Fibroblast of lung (primary cell): ENCODE measurements at regions not wholly inside any gene's neighbourhood (a gene's known extent, or its start where the extent isn't known, plus 50 kb on each side); places are given as distances from the start of the nearest gene placed in this dataset.

Source experiments
- DNase-seq, 2 donors: peaks; one replicate each; pipeline versions ENCODE4 v3.0.0 to v3.0.0-alpha.2; 2010; ENCODE audit warnings: low read depth in 2 of 2
- H2AFZ ChIP-seq: 2 replicates; pipeline ENCODE4 v1.5.1; 2012; ENCODE audit warnings: low read length, control low read depth, inconsistent platforms
- H3K27ac ChIP-seq: 2 replicates; pipeline ENCODE4 v1.5.1; 2011; ENCODE audit warnings: low read length, control low read depth; ENCODE audit not compliant: insufficient read depth
- H3K27me3 ChIP-seq: 2 replicates; pipeline ENCODE4 v1.5.1; 2011; ENCODE audit warnings: mild to moderate bottlenecking, low read length; ENCODE audit not compliant: control insufficient read depth, insufficient read depth
- H3K36me3 ChIP-seq: 2 replicates; pipeline ENCODE4 v1.5.1; 2011; ENCODE audit warnings: low read length; ENCODE audit not compliant: control insufficient read depth, insufficient read depth
- H3K4me1 ChIP-seq: 2 replicates; pipeline ENCODE4 v1.5.1; 2011; ENCODE audit warnings: low read length; ENCODE audit not compliant: control insufficient read depth, insufficient read depth; ENCODE audit errors: extremely low read depth
- H3K4me2 ChIP-seq: 2 replicates; pipeline ENCODE4 v1.5.1; 2011; ENCODE audit warnings: low read length, control low read depth; ENCODE audit not compliant: insufficient read depth; ENCODE audit errors: extremely low read depth
- H3K4me3 ChIP-seq, 4 experiments: fragments of 200-600 bp in 1 of 4; sonication (generic) in 1 of 4; replicated peaks in 1 of 4; 2 replicates each; pipeline ENCODE4 v1.5.1; 2011 to 2016; ENCODE audit warnings: low read length in 4 of 4, low read depth in 3 of 4, mild to moderate bottlenecking in 3 of 4, control low read depth in 2 of 4, inconsistent platforms in 1 of 4, mixed read lengths in 1 of 4; ENCODE audit not compliant: insufficient read depth in 1 of 4; ENCODE audit errors: control extremely low read depth in 1 of 4
- H3K79me2 ChIP-seq: 2 replicates; pipeline ENCODE4 v1.5.1; 2012; ENCODE audit warnings: mild to moderate bottlenecking, low read length, inconsistent platforms; ENCODE audit not compliant: control insufficient read depth, insufficient read depth
- H3K9ac ChIP-seq: 2 replicates; pipeline ENCODE4 v1.5.1; 2011; ENCODE audit warnings: mild to moderate bottlenecking, low read length, control low read depth; ENCODE audit not compliant: insufficient read depth
- H3K9me3 ChIP-seq: 2 replicates; pipeline ENCODE4 v1.5.1; 2012; ENCODE audit warnings: low read depth, low read length; ENCODE audit not compliant: control insufficient read depth, insufficient read depth
- H4K20me1 ChIP-seq: 2 replicates; pipeline ENCODE4 v1.5.1; 2011; ENCODE audit warnings: low read length; ENCODE audit not compliant: control insufficient read depth, insufficient read depth; ENCODE audit errors: extremely low read depth
- EZH2 ChIP-seq: IDR thresholded peaks from 2 replicates; pipeline ENCODE4 v1.5.1; 2012; ENCODE audit warnings: low read length, control low read depth, mild to moderate bottlenecking; ENCODE audit errors: missing control alignments
- TF ChIP-seq, protein P1 (sequence below), 2 donors: IDR thresholded peaks in 1 of 2; conservative IDR thresholded peaks in 1 of 2; 1 replicate in 1 of 2; 2 replicates in 1 of 2; pipeline ENCODE4 v1.5.1; 2011 to 2012; ENCODE audit warnings: low read length in 2 of 2, control low read depth in 1 of 2, inconsistent platforms in 1 of 2, low read depth in 1 of 2, mild to moderate bottlenecking in 1 of 2

DNA sequence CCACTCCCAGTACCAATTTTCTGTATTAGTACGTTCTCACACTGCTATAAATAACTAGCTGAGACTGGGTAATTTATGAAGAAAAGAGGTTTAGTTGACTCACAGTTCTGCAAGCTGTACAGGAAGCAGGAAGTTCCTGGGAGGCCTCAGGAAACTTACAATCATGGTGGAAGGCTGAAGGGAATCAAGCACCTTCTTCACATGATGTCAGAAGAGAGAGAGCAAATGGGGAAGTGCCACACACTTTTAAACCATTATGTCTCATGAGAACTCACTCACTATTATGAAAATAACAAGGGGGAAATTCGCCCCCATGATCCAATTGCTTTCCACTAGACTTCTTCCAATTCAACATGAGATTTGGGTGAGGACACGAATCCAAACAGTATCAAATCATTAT, 271.4 kb downstream of the ETS1 start:
- TF ChIP-seq, protein P1, sequence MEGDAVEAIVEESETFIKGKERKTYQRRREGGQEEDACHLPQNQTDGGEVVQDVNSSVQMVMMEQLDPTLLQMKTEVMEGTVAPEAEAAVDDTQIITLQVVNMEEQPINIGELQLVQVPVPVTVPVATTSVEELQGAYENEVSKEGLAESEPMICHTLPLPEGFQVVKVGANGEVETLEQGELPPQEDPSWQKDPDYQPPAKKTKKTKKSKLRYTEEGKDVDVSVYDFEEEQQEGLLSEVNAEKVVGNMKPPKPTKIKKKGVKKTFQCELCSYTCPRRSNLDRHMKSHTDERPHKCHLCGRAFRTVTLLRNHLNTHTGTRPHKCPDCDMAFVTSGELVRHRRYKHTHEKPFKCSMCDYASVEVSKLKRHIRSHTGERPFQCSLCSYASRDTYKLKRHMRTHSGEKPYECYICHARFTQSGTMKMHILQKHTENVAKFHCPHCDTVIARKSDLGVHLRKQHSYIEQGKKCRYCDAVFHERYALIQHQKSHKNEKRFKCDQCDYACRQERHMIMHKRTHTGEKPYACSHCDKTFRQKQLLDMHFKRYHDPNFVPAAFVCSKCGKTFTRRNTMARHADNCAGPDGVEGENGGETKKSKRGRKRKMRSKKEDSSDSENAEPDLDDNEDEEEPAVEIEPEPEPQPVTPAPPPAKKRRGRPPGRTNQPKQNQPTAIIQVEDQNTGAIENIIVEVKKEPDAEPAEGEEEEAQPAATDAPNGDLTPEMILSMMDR (conservative IDR thresholded peaks at IDR 0.05 in 1 of 2, IDR thresholded peaks at IDR 0.05 in 1 of 2; ENCODE audit: low read depth in 1 of 2, low read length in 2 of 2): no peak
- no peak for TF ChIP-seq EZH2
- Histone ChIP-seq H3K4me2 (no peak overlapping the region), H3K4me3 (no peak overlapping the region), H4K20me1 (no peaks in the 10 kb centered on the region), H3K36me3 (no peaks in the 10 kb centered on the region), H3K9me3 (no peaks in the 10 kb centered on the region), H3K4me1 (no peaks in the 10 kb centered on the region), H2AFZ (no peak overlapping the region), H3K27ac (no peak overlapping the region), H3K9ac (no peak overlapping the region), H3K27me3 (no peaks in the 10 kb centered on the region), H3K79me2 (no peaks in the 10 kb centered on the region)
- no peak for DNase-seq

DNA sequence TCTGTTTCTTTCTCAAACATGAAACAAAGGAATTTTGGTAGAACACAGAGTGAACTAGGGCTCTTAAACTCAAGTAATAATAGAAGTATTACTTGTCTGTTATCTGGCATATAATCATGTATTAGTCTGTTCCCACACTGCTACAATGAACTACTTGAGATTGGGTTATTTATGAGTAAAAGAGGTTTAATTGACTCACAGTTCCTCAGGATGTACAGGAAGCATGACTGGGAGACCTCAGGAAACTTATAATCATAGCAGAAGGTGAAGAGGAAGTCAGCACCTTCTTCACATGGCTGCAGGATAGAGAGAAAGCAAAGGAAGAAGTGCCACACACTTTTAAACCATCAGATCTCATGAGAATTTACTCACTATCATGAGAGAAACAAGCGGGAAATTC, 273.4 kb downstream of the ETS1 start:
- no peak for DNase-seq
- H3K4me2 ChIP-seq: no peak overlapping the region
- no peak overlapping the region for H2AFZ ChIP-seq
- H3K79me2 ChIP-seq: no peaks in the 10 kb centered on the region
- H3K4me3 ChIP-seq: no peak overlapping the region
- H3K9me3 ChIP-seq: no peaks in the 10 kb centered on the region
- no peaks in the 10 kb centered on the region for H3K4me1 ChIP-seq
- H3K27ac ChIP-seq: no peak overlapping the region
- no peaks in the 10 kb centered on the region for H4K20me1 ChIP-seq
- no peak overlapping the region for H3K9ac ChIP-seq
- H3K27me3 ChIP-seq: no peaks in the 10 kb centered on the region
- no peaks in the 10 kb centered on the region for H3K36me3 ChIP-seq
- TF ChIP-seq, protein P1 (conservative IDR thresholded peaks at IDR 0.05 in 1 of 2, IDR thresholded peaks at IDR 0.05 in 1 of 2; ENCODE audit: low read depth in 1 of 2, low read length in 2 of 2): no peak
- TF ChIP-seq EZH2: no peak

DNA sequence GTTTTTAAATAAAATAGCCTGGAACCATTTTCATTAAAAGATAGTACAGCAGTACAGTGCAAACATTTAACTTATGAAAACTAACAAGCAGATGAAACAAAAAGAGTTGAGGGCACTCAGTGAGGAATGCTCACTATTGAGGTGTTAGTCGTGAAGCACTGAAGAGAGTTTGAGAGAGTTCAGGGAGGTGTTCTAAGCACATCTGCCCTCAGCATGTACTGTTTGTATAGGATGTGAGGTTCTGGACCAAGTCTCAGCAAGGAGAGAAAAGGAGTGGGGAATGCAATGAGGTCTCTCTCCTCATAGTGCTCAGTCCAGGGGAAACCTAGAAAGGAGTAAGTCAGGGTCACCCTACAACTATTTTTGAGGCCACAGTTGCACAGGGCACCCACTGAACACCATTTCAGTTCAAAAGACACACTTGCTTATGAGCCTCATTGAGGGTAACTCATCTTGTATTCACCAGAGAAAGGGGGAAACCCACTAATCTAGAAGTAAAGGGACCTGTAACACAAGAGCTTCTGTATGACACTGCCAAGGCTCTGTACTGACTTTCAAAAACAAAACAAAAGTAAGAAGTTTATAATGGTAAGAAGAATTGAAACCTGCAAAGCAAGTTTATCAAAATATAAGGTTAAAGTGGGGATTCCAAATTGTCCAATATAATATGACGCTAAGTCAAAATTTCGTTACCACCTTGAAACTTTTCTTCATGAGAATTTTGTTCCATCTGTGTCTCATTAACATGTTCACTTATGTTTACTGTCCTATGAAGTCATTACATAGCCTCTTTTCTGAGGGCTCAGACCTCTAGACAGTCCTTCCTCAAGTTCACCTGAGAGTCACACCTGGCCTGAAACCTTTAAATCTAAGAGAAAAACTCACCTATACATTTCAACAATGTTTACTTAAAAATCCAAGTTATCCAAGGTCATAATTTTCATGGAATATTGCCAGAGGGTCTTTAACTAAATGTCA, 275.3 kb downstream of the ETS1 start:
- H4K20me1 ChIP-seq: no peaks in the 10 kb centered on the region
- no peak for DNase-seq
- no peak overlapping the region for H2AFZ ChIP-seq
- H3K27ac ChIP-seq: no peak overlapping the region
- H3K4me2 ChIP-seq: no peak overlapping the region
- H3K9me3 ChIP-seq: no peaks in the 10 kb centered on the region
- TF ChIP-seq, protein P1 (conservative IDR thresholded peaks at IDR 0.05 in 1 of 2, IDR thresholded peaks at IDR 0.05 in 1 of 2; ENCODE audit: low read depth in 1 of 2, low read length in 2 of 2): no peak
- no peak for TF ChIP-seq EZH2
- H3K4me1 ChIP-seq: no peaks in the 10 kb centered on the region
- H3K4me3 ChIP-seq: no peak overlapping the region
- H3K36me3 ChIP-seq: no peaks in the 10 kb centered on the region
- H3K79me2 ChIP-seq: no peaks in the 10 kb centered on the region
- H3K9ac ChIP-seq: no peak overlapping the region
- H3K27me3 ChIP-seq: no peaks in the 10 kb centered on the region
